HCT116 (cell line): ENCODE measurements at regions not wholly inside any gene's neighbourhood (a gene's known extent, or its start where the extent isn't known, plus 50 kb on each side); places are given as distances from the start of the nearest gene placed in this dataset.

Source experiments
- ATAC-seq: fragments of 200-7000 bp; cut with Tn5 transposase; 2 replicates; pipeline ENCODE4 v1.9.1; 2020; ENCODE audit warnings: mild to moderate bottlenecking, moderate library complexity
- BruUV-seq: library from RNA; stranded (reverse); fragments of 400-500 nt; replicated peaks from 2 replicates; lab custom pipeline; 2021; lab: Mats Ljungman, UMichigan
- CTCF ChIA-PET: fragments of 300-600 bp; sonication (Branson Sonifier 250); formaldehyde crosslinking; loops from one replicate; lab custom pipeline; 2021; ENCODE audit warnings: antibody characterized with exemption; lab: Charles Lee
- POLR2A ChIA-PET: fragments of 300-600, 350-600 bp; sonication (Branson Sonifier 250); formaldehyde crosslinking; loops from one replicate; lab custom pipeline; 2021; ENCODE audit warnings: antibody characterized with exemption; lab: Charles Lee
- RAD21 ChIA-PET, 2 experiments: fragments of 300-600 bp; sonication (Branson Sonifier 250); formaldehyde crosslinking; loops; one replicate each; lab custom pipeline; 2023; ENCODE audit warnings: low total read pairs in 2 of 2; ENCODE audit not compliant: uncharacterized antibody in 2 of 2, unreplicated experiment in 2 of 2, low non-redundant PET in 1 of 2; lab: Charles Lee
- DNase-seq: peaks from one replicate; pipeline ENCODE4 v3.0.0-alpha.2; 2010; ENCODE audit warnings: low read depth, low spot score
- H2AFZ ChIP-seq: fragments of 200-600 bp; shearing (Covaris generic), sonication (generic); 2 replicates; pipeline ENCODE4 v1.6.1; 2017; ENCODE audit warnings: low read depth, mixed run types, mixed read lengths, antibody characterized with exemption, low read length; ENCODE audit not compliant: poor library complexity, severe bottlenecking
- H3K27ac ChIP-seq: 2 replicates; pipeline ENCODE4 v1.5.1; 2012; ENCODE audit warnings: low read depth, low read length
- H3K27me3 ChIP-seq: fragments of 200-600 bp; sonication (generic); 2 replicates; pipeline ENCODE4 v1.6.1; 2016; ENCODE audit warnings: mixed run types, low read length, mixed read lengths; ENCODE audit not compliant: insufficient read depth
- H3K36me3 ChIP-seq, 2 experiments: fragments of 200-500 bp in 1 of 2; fragments of 200-600 bp in 1 of 2; sonication (Bioruptor generic) in 1 of 2; sonication (generic) in 1 of 2; 2 replicates each; pipeline versions ENCODE4 v1.5.1 to v1.6.1; 2014 to 2016; ENCODE audit warnings: low read length in 2 of 2, inconsistent platforms in 1 of 2, mixed read lengths in 1 of 2, mixed run types in 1 of 2; ENCODE audit not compliant: insufficient read depth in 2 of 2, control insufficient read depth in 1 of 2
- H3K4me1 ChIP-seq, 2 experiments: fragments of 200-600 bp in 1 of 2; sonication (generic) in 1 of 2; 2 replicates each; pipeline versions ENCODE4 v1.5.1 to v1.6.1; 2012 to 2017; ENCODE audit warnings: low read length in 2 of 2, inconsistent platforms in 1 of 2, mild to moderate bottlenecking in 1 of 2, mixed read lengths in 1 of 2, mixed run types in 1 of 2, moderate library complexity in 1 of 2; ENCODE audit not compliant: insufficient read depth in 2 of 2, control insufficient read depth in 1 of 2
- H3K4me2 ChIP-seq: fragments of 200-600 bp; sonication (generic); 2 replicates; pipeline ENCODE4 v1.6.1; 2017; ENCODE audit warnings: mixed run types, low read length, mixed read lengths
- H3K4me3 ChIP-seq, 2 experiments: fragments of 200-600 bp in 1 of 2; sonication (generic) in 1 of 2; replicated peaks in 1 of 2; 2 replicates each; pipeline ENCODE4 v1.5.1; 2011 to 2016; ENCODE audit warnings: low read length in 2 of 2, control low read depth in 1 of 2, low read depth in 1 of 2, mild to moderate bottlenecking in 1 of 2, mixed read lengths in 1 of 2, mixed run types in 1 of 2
- H3K79me2 ChIP-seq: fragments of 200-600 bp; sonication (generic); 2 replicates; pipeline ENCODE4 v1.6.1; 2017; ENCODE audit warnings: mild to moderate bottlenecking, mixed run types, low read length, moderate library complexity, mixed read lengths; ENCODE audit not compliant: insufficient read depth
- H3K9ac ChIP-seq: fragments of 200-600 bp; sonication (generic); 2 replicates; pipeline ENCODE4 v1.6.1; 2016; ENCODE audit warnings: low read length, mixed read lengths
- H3K9me2 ChIP-seq: fragments of 200-600 bp; sonication (generic), shearing (Covaris generic); 2 replicates; pipeline ENCODE4 v1.6.1; 2017; ENCODE audit warnings: mixed run types, mild to moderate bottlenecking, moderate library complexity; ENCODE audit not compliant: insufficient read depth
- H3K9me3 ChIP-seq, 2 experiments: fragments of 200-500 bp in 1 of 2; fragments of 200-600 bp in 1 of 2; sonication (Bioruptor generic) in 1 of 2; sonication (generic) in 1 of 2; 2 replicates each; pipeline ENCODE4 v1.6.1; 2014 to 2017; ENCODE audit warnings: low read length in 2 of 2, mixed read lengths in 2 of 2, inconsistent platforms in 1 of 2, low read depth in 1 of 2, mild to moderate bottlenecking in 1 of 2, mixed run types in 1 of 2, moderate library complexity in 1 of 2; ENCODE audit not compliant: control insufficient read depth in 1 of 2, insufficient read depth in 1 of 2
- H4K20me1 ChIP-seq: fragments of 200-600 bp; sonication (generic), shearing (Covaris generic); 2 replicates; pipeline ENCODE4 v1.6.1; 2017; ENCODE audit warnings: mixed run types, mild to moderate bottlenecking, moderate library complexity; ENCODE audit not compliant: insufficient read depth
- CBX3 ChIP-seq: IDR thresholded peaks from 2 replicates; pipeline ENCODE4 v1.6.1; 2012; ENCODE audit warnings: low read depth
- ELF1 ChIP-seq: IDR thresholded peaks from 2 replicates; pipeline ENCODE4 v1.6.1; 2012; ENCODE audit warnings: low read depth, borderline replicate concordance
- EZH2 ChIP-seq: fragments of 200-600 bp; sonication (generic); IDR thresholded peaks from 2 replicates; pipeline ENCODE4 v1.6.1; 2017; ENCODE audit warnings: antibody characterized with exemption, mixed run types
- EZH2phosphoT487 ChIP-seq: fragments of 200-600 bp; IDR thresholded peaks from 2 replicates; pipeline ENCODE4 v1.6.1; 2018; ENCODE audit warnings: antibody characterized with exemption, borderline replicate concordance
- FOSL1 ChIP-seq: IDR thresholded peaks from 2 replicates; pipeline ENCODE4 v1.6.1; 2012; ENCODE audit warnings: low read depth
- JUND ChIP-seq: IDR thresholded peaks from 2 replicates; pipeline ENCODE4 v1.6.1; 2012
- POLR2AphosphoS5 ChIP-seq: IDR thresholded peaks from 2 replicates; pipeline ENCODE4 v1.6.1; 2011; ENCODE audit warnings: mild to moderate bottlenecking, low read depth, low read length, moderate library complexity
- RAD21 ChIP-seq: IDR thresholded peaks from 2 replicates; pipeline ENCODE4 v1.6.1; 2012; ENCODE audit warnings: low read depth, mild to moderate bottlenecking
- REST ChIP-seq: IDR thresholded peaks from 2 replicates; pipeline ENCODE4 v1.6.1; 2012; ENCODE audit warnings: low read depth
- ZFX ChIP-seq: fragments of 450-650 bp; IDR thresholded peaks from 2 replicates; pipeline ENCODE4 v1.6.1; 2017
- intact Hi-C: fragments of 100-400 bp; cut with micrococcal nuclease; formaldehyde crosslinking; loops from 2 replicates; pipeline ENCODE4 v1.10.0; 2022

- Histone ChIP-seq H3K9ac (no peak overlapping the region), H3K36me3 (no peaks in the 10 kb centered on the region), H3K27ac (no peak overlapping the region), H3K4me2 (no peak overlapping the region), H3K79me2 (no peaks in the 10 kb centered on the region), H3K27me3 (no peaks in the 10 kb centered on the region), H3K9me3 (no peaks in the 10 kb centered on the region), H2AFZ (no peak overlapping the region), H3K9me2 (no peaks in the 10 kb centered on the region), H3K4me1 (no peaks in the 10 kb centered on the region), H4K20me1 (no peaks in the 10 kb centered on the region), H3K4me3 (no peak overlapping the region)
- ChIA-PET POLR2A (no interaction called here), RAD21 (no interaction called here), CTCF (no interaction called here)
- TF ChIP-seq FOSL1 (no peak), REST (no peak), RAD21 (no peak), EZH2phosphoT487 (no peak), ZFX (no peak), JUND (no peak), ELF1 (no peak), CBX3 (no peak), POLR2AphosphoS5 (no peak), EZH2 (no peak)
- ATAC-seq = no peak
- DNase-seq = no peak
- BruUV-seq = no TSS peak
- intact Hi-C loops = no loop called here
These were observed 1075.0 kb downstream of the GRM8 start for GRCh38 chr7:126177782-126178181.
